ENCODE measurements at regions not wholly inside any gene's neighbourhood (a gene's known extent, or its start where the extent isn't known, plus 50 kb on each side); places are given as distances from the start of the nearest gene placed in this dataset.
A peak's percentile ranks its signal among the peaks of the same experiment; 100 is the strongest.

- intact Hi-C loops (cut with micrococcal nuclease), result no loop called here
- DNase-seq (no peak), ATAC-seq (no peak)
Measured at GRCh38 chr1:81125672-81126071, 675.1 kb upstream of the ADGRL2 start.

GRCh38 chr1:81121306-81121705 lies 679.4 kb upstream of the ADGRL2 start:
- DNase-seq (no peak), ATAC-seq (no peak)
- intact Hi-C loops (cut with micrococcal nuclease), result no loop called here

GRCh38 chr1:81119319-81119718 lies 681.4 kb upstream of the ADGRL2 start:
- intact Hi-C loops (cut with micrococcal nuclease), result no loop called here
- ATAC-seq, result no peak
- no peak for DNase-seq

GRCh38 chr1:81118550-81118949 lies 682.2 kb upstream of the ADGRL2 start:
- intact Hi-C loops (cut with micrococcal nuclease), result no loop called here
- no peak for ATAC-seq
- no peak for DNase-seq

- no peak for ATAC-seq
Measured at GRCh38 chr1:81115422-81115821, 685.3 kb upstream of the ADGRL2 start.

GRCh38 chr1:81114191-81114590 lies 686.5 kb upstream of the ADGRL2 start:
- intact Hi-C loops (cut with micrococcal nuclease), result no loop called here
- DNase-seq (no peak), ATAC-seq (no peak)

More at GRCh38 chr1:81115422-81115821, 685.3 kb upstream of the ADGRL2 start:
- DNase-seq, result no peak
- intact Hi-C loops (cut with micrococcal nuclease), result no loop called here

GRCh38 chr1:81113688-81114087 lies 687.0 kb upstream of the ADGRL2 start:
- DNase-seq (no peak), ATAC-seq (no peak)
- intact Hi-C loops (cut with micrococcal nuclease), result no loop called here

GRCh38 chr1:81111818-81112217 lies 688.9 kb upstream of the ADGRL2 start:
- intact Hi-C loops (cut with micrococcal nuclease), result no loop called here
- ATAC-seq (no peak), DNase-seq (no peak)

- ATAC-seq (no peak), DNase-seq (no peak)
- intact Hi-C loops (cut with micrococcal nuclease), result no loop called here
Measured at GRCh38 chr1:81109038-81109437, 691.7 kb upstream of the ADGRL2 start.

- no peak for ATAC-seq
- DNase-seq, result no peak
- intact Hi-C loops (cut with micrococcal nuclease), result no loop called here
Measured at GRCh38 chr1:81097860-81098259, 702.9 kb upstream of the ADGRL2 start.

- no peak for ATAC-seq
- intact Hi-C loops (cut with micrococcal nuclease), result no loop called here
Measured at GRCh38 chr1:81073580-81073979, 727.2 kb upstream of the ADGRL2 start.

GRCh38 chr1:81071969-81072753 lies 728.6 kb upstream of the ADGRL2 start:
- no peak for ATAC-seq
- intact Hi-C loops (cut with micrococcal nuclease), result no loop called here

More at GRCh38 chr1:81073580-81073979, 727.2 kb upstream of the ADGRL2 start:
- no peak for DNase-seq

GRCh38 chr1:81071072-81071858 lies 729.5 kb upstream of the ADGRL2 start:
- no peak for ATAC-seq
- DNase-seq, result no peak
- intact Hi-C loops (cut with micrococcal nuclease), result no loop called here

More at GRCh38 chr1:81071969-81072753, 728.6 kb upstream of the ADGRL2 start:
- no peak for DNase-seq

- ATAC-seq, result no peak
Measured at GRCh38 chr1:81069856-81070255, 730.9 kb upstream of the ADGRL2 start.

GRCh38 chr1:81068726-81069125 lies 732.0 kb upstream of the ADGRL2 start:
- intact Hi-C loops (cut with micrococcal nuclease), result no loop called here
- DNase-seq (no peak), ATAC-seq (no peak)

More at GRCh38 chr1:81069856-81070255, 730.9 kb upstream of the ADGRL2 start:
- no peak for DNase-seq
- intact Hi-C loops (cut with micrococcal nuclease), result no loop called here

- DNase-seq (no peak), ATAC-seq (no peak)
- intact Hi-C loops (cut with micrococcal nuclease), result no loop called here
Measured at GRCh38 chr1:81053826-81054225, 746.9 kb upstream of the ADGRL2 start.

GRCh38 chr1:81052162-81052561 lies 748.6 kb upstream of the ADGRL2 start:
- intact Hi-C loops (cut with micrococcal nuclease), result no loop called here
- ATAC-seq (no peak), DNase-seq (no peak)

GRCh38 chr1:81050390-81050789 lies 750.3 kb upstream of the ADGRL2 start:
- no peak for ATAC-seq
- intact Hi-C loops (cut with micrococcal nuclease), result no loop called here
- DNase-seq, result no peak

GRCh38 chr1:81044708-81045107 lies 756.0 kb upstream of the ADGRL2 start:
- intact Hi-C loops (cut with micrococcal nuclease), result no loop called here
- no peak for DNase-seq
- ATAC-seq, result peak; percentile 87

- DNase-seq (no peak), ATAC-seq (no peak)
- intact Hi-C loops (cut with micrococcal nuclease), result no loop called here
Measured at GRCh38 chr1:81042225-81042624, 758.5 kb upstream of the ADGRL2 start.

GRCh38 chr1:81034291-81034690 lies 766.4 kb upstream of the ADGRL2 start:
- DNase-seq (no peak), ATAC-seq (no peak)
- intact Hi-C loops (cut with micrococcal nuclease), result no loop called here

All from left ventricle myocardium superior (tissue), 1 donor.